22Rv1 (cell line): ENCODE measurements at regions not wholly inside any gene's neighbourhood (a gene's known extent, or its start where the extent isn't known, plus 50 kb on each side); places are given as distances from the start of the nearest gene placed in this dataset.

Source experiments
- H3K27ac ChIP-seq: fragments of 450-650 bp; 2 replicates; pipeline ENCODE4 v1.5.1; 2017
- ZFX ChIP-seq: fragments of 450-650 bp; IDR thresholded peaks from 2 replicates; pipeline ENCODE4 v1.6.1; 2017; ENCODE audit warnings: antibody characterized with exemption, borderline replicate concordance
- TF ChIP-seq, protein P1 (sequence below): fragments of 450-650 bp; IDR thresholded peaks from 2 replicates; pipeline ENCODE4 v1.5.1; 2017; ENCODE audit warnings: mild to moderate bottlenecking

DNA sequence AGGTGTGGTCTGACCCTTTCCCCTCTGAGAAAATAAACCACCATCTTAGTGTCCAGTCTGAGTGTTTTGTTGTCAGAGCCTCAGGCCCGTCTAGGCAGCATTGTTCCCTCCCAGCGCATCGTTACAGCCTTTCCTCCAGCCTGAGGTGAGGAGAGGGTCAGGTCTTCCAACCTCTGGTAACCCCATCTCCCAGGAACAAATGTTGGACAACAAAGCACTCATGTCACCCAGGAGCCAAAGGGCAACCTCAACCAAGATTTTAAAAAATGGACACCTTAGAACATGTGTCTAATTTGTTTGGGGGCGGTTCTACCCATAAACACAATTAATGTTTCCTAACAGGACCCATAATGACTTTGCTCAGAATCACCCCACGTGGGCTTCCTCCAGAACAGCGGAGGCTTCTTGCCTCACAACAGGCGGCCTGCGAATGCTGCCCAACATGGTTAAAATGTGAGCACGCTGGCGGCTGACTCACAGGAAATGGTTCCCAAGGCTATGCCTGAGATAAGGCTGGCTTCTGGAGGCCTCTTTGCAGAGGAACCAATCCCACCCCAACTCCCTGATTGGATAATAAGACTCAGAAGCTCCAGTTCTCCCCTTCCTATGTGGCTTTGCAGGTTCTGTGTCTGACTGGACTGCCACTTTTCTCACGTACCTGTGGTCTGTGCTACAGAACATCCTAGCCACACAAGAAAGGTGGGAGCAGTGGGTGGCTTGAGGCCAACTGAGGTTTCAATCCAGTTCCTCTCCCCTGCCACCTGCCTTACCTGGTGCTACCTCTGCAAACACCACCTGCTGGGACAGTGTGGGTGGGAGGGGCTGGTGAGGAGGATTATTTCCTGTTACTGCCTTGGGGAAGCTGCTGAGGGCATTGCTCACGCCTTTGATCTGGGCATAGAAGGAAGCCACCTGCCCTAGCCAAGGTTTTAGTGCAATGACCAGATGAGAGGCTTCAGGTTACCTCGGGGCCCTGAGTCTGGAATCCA is 108.8 kb downstream of the B3GNT2 start:
- no peak for TF ChIP-seq ZFX
- TF ChIP-seq, protein P1, sequence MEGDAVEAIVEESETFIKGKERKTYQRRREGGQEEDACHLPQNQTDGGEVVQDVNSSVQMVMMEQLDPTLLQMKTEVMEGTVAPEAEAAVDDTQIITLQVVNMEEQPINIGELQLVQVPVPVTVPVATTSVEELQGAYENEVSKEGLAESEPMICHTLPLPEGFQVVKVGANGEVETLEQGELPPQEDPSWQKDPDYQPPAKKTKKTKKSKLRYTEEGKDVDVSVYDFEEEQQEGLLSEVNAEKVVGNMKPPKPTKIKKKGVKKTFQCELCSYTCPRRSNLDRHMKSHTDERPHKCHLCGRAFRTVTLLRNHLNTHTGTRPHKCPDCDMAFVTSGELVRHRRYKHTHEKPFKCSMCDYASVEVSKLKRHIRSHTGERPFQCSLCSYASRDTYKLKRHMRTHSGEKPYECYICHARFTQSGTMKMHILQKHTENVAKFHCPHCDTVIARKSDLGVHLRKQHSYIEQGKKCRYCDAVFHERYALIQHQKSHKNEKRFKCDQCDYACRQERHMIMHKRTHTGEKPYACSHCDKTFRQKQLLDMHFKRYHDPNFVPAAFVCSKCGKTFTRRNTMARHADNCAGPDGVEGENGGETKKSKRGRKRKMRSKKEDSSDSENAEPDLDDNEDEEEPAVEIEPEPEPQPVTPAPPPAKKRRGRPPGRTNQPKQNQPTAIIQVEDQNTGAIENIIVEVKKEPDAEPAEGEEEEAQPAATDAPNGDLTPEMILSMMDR = no peak
- H3K27ac ChIP-seq = peak overlapping the region; percentile 92

DNA sequence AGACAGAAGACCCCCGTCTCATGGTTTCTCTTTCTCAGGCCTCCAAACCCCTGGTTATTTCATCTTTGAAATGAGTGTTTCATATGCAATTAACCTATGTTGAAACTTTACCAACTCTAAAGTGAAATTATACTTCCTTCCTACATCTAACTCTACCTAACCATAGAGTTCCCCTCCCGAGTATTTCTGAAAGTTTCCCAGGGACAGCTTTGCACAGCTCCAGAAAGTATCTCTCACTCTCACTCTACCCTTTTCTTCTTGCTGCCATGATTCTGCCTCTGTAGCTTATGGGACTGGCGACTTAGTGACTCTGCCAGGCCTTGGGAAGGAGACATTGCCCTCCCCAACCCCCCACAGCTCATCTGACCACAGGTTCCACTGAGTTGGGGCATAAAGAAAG is 107.9 kb downstream of the B3GNT2 start:
- TF ChIP-seq ZFX = no peak
- TF ChIP-seq, protein P1 = no peak
- no peak overlapping the region for H3K27ac ChIP-seq

DNA sequence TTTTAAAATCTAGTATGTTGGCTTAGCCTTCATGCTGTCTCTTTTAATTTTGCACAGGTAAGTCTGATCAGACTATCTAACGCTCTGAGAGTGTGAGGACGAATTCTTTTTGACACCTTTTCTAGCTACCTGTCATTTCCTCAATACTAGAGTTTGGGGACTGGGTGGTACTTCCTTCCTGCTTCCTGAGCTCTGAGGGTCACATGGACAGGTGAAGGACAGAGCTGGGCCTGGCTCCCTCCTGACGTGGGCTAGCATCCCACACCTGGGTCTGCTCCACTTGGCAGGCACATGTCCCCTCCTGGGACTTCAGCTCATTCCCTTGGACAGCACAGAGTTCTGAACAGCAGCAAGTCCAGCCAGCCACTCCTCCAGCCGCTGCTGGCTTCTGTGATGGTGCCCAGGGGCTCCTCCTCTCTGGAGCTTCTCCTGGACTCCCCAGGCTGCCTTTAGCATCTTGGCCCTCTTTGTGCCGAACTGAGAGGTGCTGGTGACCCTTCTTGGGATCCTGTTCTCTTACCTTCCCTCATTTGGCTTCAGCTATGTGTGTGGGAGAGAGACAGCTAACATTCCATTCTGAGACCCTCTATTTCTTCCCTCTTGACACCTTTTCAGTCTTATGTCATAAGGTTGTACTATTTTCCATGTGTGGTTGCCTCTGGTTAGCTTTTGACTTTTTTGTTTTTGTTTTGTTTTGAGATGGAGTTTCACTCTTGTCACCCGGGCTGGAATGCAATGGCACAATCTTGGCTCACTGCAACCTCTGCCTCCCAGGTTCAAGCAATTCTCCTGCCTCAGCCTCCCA is 106.9 kb downstream of the B3GNT2 start:
- TF ChIP-seq ZFX = no peak
- TF ChIP-seq, protein P1 = no peak
- no peak overlapping the region for H3K27ac ChIP-seq

DNA sequence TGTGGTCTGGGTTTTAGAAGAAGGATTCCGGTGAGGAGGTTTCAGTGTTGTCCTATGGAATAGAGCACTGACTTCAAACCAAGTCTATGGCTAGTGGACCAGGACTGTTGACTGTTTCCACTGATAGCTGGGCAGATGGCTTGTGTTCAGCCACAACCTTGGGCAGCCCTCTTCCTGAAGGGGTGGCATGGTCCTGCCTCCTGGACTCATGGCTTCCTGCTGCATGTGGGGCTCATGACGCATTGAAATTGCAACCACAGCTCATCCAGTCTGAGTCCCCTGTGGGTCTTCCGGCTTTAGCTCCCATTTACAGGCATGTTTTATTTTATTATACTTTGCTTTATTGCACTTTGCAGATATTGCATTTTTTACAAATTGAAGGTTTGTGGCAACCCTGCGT is 105.0 kb downstream of the B3GNT2 start:
- no peak overlapping the region for H3K27ac ChIP-seq
- TF ChIP-seq, protein P1 = no peak
- no peak for TF ChIP-seq ZFX

DNA sequence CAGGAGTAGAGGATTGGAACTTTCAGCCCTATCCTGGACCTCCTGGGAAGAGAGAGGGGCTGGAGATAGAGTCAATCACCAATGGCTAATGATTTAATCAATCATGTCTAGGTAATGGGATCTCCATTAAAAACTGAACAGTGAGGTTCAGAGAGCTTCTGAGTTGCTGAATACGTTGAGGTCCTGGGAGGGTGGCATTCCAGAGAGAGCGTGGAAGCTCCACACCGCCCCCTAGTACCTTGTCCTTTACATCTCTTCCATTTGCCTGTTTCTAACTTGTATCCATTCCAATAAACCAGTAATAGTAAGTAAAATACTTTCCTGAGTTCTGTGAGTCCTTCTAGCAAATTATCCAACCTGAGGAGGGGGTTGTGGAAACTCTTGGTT is 101.7 kb downstream of the B3GNT2 start:
- TF ChIP-seq ZFX = no peak
- TF ChIP-seq, protein P1 = peak; percentile 39; the same call in 1 of the 2 replicates
- no peak overlapping the region for H3K27ac ChIP-seq

DNA sequence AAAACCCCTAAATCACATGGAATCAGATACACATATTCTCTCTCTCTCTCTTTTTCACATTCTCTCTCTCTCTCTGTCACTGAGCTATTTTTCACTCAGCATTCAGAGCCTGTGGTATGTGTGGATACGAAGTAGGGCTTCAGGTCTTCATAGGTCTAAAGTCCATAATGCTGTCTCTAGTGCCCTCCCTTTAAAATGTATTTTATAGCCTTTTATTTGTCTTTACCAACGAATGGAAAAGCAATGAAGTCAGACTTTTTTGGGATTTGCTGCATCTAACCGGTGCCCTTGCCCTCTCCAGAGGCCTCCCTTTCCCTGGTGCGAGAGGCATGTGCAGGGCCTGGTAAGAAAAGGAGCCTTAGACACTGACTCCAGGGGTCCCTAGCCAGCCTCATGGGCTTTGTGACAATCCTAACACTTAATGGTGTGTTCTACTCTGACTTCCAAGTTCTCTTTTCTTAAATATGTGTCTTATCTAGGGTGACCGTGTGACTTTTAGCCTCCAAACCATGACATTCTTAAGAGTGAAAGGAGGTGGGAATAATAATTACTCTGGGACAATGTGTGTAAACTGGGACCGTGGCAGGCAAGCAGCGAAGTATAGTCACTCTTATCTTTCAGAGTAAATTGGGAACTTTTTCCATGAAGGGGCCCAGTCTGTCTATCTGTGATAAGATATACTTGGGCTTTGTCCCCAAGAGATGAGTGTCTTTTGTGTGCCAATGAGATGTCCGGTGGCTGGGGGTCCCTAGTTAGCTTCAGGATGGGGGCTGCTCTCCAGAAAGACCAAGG is 101.1 kb downstream of the B3GNT2 start:
- H3K27ac ChIP-seq = no peak overlapping the region
- TF ChIP-seq, protein P1 = no peak
- TF ChIP-seq ZFX = no peak
